Mesenchymal stem cell (in vitro differentiated cells and primary cell): ENCODE measurements at regions not wholly inside any gene's neighbourhood (a gene's known extent, or its start where the extent isn't known, plus 50 kb on each side); places are given as distances from the start of the nearest gene placed in this dataset.

ENCODE experiments used
- DNase-seq: peaks from one replicate; pipeline ENCODE4 v3.0.0-alpha.2; 2013
- H2AFZ ChIP-seq: one replicate; pipeline ENCODE4 v1.6.1; 2013; ENCODE audit warnings: low read depth, mild to moderate bottlenecking, control low read depth, inconsistent platforms, low read length, moderate library complexity
- H2AK5ac ChIP-seq: 2 replicates; pipeline ENCODE4 v1.6.1; 2013; ENCODE audit warnings: low read length, moderate library complexity, mild to moderate bottlenecking, inconsistent platforms; ENCODE audit not compliant: severe bottlenecking
- H2BK120ac ChIP-seq: one replicate; pipeline ENCODE4 v1.6.1; 2013; ENCODE audit warnings: low read depth, mild to moderate bottlenecking, inconsistent platforms, low read length, moderate library complexity
- H2BK12ac ChIP-seq, 2 experiments: one replicate each; pipeline ENCODE4 v1.6.1; 2013; ENCODE audit warnings: inconsistent platforms in 2 of 2, low read length in 2 of 2, mild to moderate bottlenecking in 2 of 2, moderate library complexity in 2 of 2, control low read depth in 1 of 2
- H2BK15ac ChIP-seq: one replicate; pipeline ENCODE4 v1.6.1; 2013; ENCODE audit warnings: mild to moderate bottlenecking, low read depth, inconsistent platforms; ENCODE audit not compliant: poor library complexity, severe bottlenecking
- H2BK5ac ChIP-seq: 2 replicates; pipeline ENCODE4 v1.6.1; 2013; ENCODE audit warnings: low read depth, mild to moderate bottlenecking, low read length, control low read depth, inconsistent platforms; ENCODE audit not compliant: poor library complexity, severe bottlenecking
- H3K14ac ChIP-seq, 2 experiments: one replicate each; pipeline ENCODE4 v1.6.1; 2013; ENCODE audit warnings: inconsistent platforms in 2 of 2, low read length in 2 of 2, control low read depth in 1 of 2, mild to moderate bottlenecking in 1 of 2, moderate library complexity in 1 of 2
- H3K18ac ChIP-seq, 2 experiments: one replicate each; pipeline ENCODE4 v1.6.1; 2013; ENCODE audit warnings: inconsistent platforms in 2 of 2, low read length in 2 of 2, control low read depth in 1 of 2, low read depth in 1 of 2, mild to moderate bottlenecking in 1 of 2
- H3K23ac ChIP-seq, 2 experiments: one replicate each; pipeline ENCODE4 v1.6.1; 2013; ENCODE audit warnings: inconsistent platforms in 2 of 2, low read length in 2 of 2, mild to moderate bottlenecking in 2 of 2, moderate library complexity in 2 of 2, control low read depth in 1 of 2
- H3K27ac ChIP-seq: 2 replicates; pipeline ENCODE4 v1.5.1; 2013; ENCODE audit warnings: mild to moderate bottlenecking, moderate library complexity, low read length, control low read depth, inconsistent platforms; ENCODE audit not compliant: poor library complexity, severe bottlenecking
- H3K27me3 ChIP-seq, 2 experiments: 2 replicates each; pipeline versions ENCODE4 v1.6.1 to v1.7.0; 2013; ENCODE audit warnings: low read length in 2 of 2, mild to moderate bottlenecking in 2 of 2, moderate library complexity in 2 of 2, control low read depth in 1 of 2, inconsistent platforms in 1 of 2; ENCODE audit not compliant: control insufficient read depth in 1 of 2, insufficient read depth in 1 of 2
- H3K36me3 ChIP-seq, 2 experiments: 2 replicates each; pipeline versions ENCODE4 v1.6.1 to v1.7.0; 2013; ENCODE audit warnings: low read length in 2 of 2, control low read depth in 1 of 2, inconsistent platforms in 1 of 2, low read depth in 1 of 2, mild to moderate bottlenecking in 1 of 2; ENCODE audit not compliant: insufficient read depth in 2 of 2, control insufficient read depth in 1 of 2
- H3K4ac ChIP-seq, 2 experiments: one replicate each; pipeline ENCODE4 v1.6.1; 2013; ENCODE audit warnings: inconsistent platforms in 2 of 2, low read length in 2 of 2, mild to moderate bottlenecking in 2 of 2, moderate library complexity in 2 of 2, control low read depth in 1 of 2, low read depth in 1 of 2
- H3K4me1 ChIP-seq: 2 replicates; pipeline ENCODE4 v1.6.1; 2013; ENCODE audit warnings: low read depth, low read length, control low read depth; ENCODE audit not compliant: control insufficient read depth, insufficient read depth
- H3K4me2 ChIP-seq: 2 replicates; pipeline ENCODE4 v1.6.1; 2013; ENCODE audit warnings: low read length, mild to moderate bottlenecking, inconsistent platforms; ENCODE audit not compliant: poor library complexity, severe bottlenecking
- H3K4me3 ChIP-seq, 2 experiments: 2 replicates each; pipeline versions ENCODE4 v1.5.1 to v1.7.0; 2013; ENCODE audit warnings: low read length in 2 of 2, mild to moderate bottlenecking in 2 of 2, control low read depth in 1 of 2, low read depth in 1 of 2; ENCODE audit not compliant: insufficient read depth in 1 of 2
- H3K79me1 ChIP-seq: replicated peaks from 2 replicates; pipeline ENCODE4 v1.6.1; 2013; ENCODE audit warnings: mild to moderate bottlenecking, control low read depth, low read length, inconsistent platforms; ENCODE audit not compliant: poor library complexity, severe bottlenecking
- H3K9ac ChIP-seq: 2 replicates; pipeline ENCODE4 v1.7.0; 2013; ENCODE audit warnings: mild to moderate bottlenecking, low read length, moderate library complexity
- H3K9me3 ChIP-seq: 2 replicates; pipeline ENCODE4 v1.7.0; 2013; ENCODE audit warnings: mild to moderate bottlenecking, low read length; ENCODE audit not compliant: control insufficient read depth
- H4K8ac ChIP-seq: one replicate; pipeline ENCODE4 v1.6.1; 2013; ENCODE audit warnings: inconsistent platforms, mild to moderate bottlenecking, low read length, moderate library complexity
- H4K91ac ChIP-seq: one replicate; pipeline ENCODE4 v1.6.1; 2013; ENCODE audit warnings: mild to moderate bottlenecking, low read length, inconsistent platforms
- WGBS: methylation state at CpG from one replicate; pipeline ENCODE4 v1.1.7; 2013; ENCODE audit warnings: mixed read lengths; 5-methylcytosine and 5-hydroxymethylcytosine counted together

GRCh38 chr1:82783044-82783443 is 982.3 kb downstream of the ADGRL2 start:
- Histone ChIP-seq H3K14ac (no peak overlapping the region), H2BK120ac (no peak overlapping the region), H3K27ac (no peak overlapping the region), H3K18ac (no peak overlapping the region), H3K4me1 (no peaks in the 10 kb centered on the region), H3K9me3 (no peaks in the 10 kb centered on the region), H2BK15ac (no peak overlapping the region), H3K4ac (no peak overlapping the region), H3K4me3 (no peak overlapping the region), H3K4me2 (no peak overlapping the region), H3K36me3 (no peaks in the 10 kb centered on the region), H3K9ac (no peak overlapping the region), H3K79me1 (no peaks in the 10 kb centered on the region), H2AK5ac (no peak overlapping the region), H2BK5ac (no peak overlapping the region), H3K23ac (no peak overlapping the region), H4K91ac (no peak overlapping the region), H2BK12ac (no peak overlapping the region), H2AFZ (no peak overlapping the region), H3K27me3 (no peaks in the 10 kb centered on the region), H4K8ac (no peak overlapping the region)
- WGBS, result 93% methylated on average over 2 of the region's 5 CpGs
- peak; percentile 13 for DNase-seq

- DNase-seq, result no peak
- Histone ChIP-seq H3K79me1 (no peaks in the 10 kb centered on the region), H3K4me3 (no peak overlapping the region), H2BK12ac (no peak overlapping the region), H3K9me3 (no peaks in the 10 kb centered on the region), H3K4me1 (no peaks in the 10 kb centered on the region), H4K91ac (no peak overlapping the region), H4K8ac (no peak overlapping the region), H2BK5ac (no peak overlapping the region), H3K27me3 (no peaks in the 10 kb centered on the region), H3K9ac (no peak overlapping the region), H3K27ac (no peak overlapping the region), H3K14ac (no peak overlapping the region), H3K4me2 (no peak overlapping the region), H3K23ac (no peak overlapping the region), H2AK5ac (no peak overlapping the region), H3K4ac (no peak overlapping the region), H2AFZ (no peak overlapping the region), H3K36me3 (no peaks in the 10 kb centered on the region), H2BK120ac (no peak overlapping the region), H3K18ac (no peak overlapping the region), H2BK15ac (no peak overlapping the region)
- WGBS, result 100% methylated on average over 2 of the region's 2 CpGs
Measured at GRCh38 chr1:82782599-82782998, 981.9 kb downstream of the ADGRL2 start.

GRCh38 chr1:82778612-82779011 is 977.9 kb downstream of the ADGRL2 start:
- Histone ChIP-seq H2BK5ac (no peak overlapping the region), H4K8ac (no peak overlapping the region), H3K14ac (no peak overlapping the region), H3K27me3 (no peaks in the 10 kb centered on the region), H3K9ac (no peak overlapping the region), H3K9me3 (no peaks in the 10 kb centered on the region), H3K27ac (no peak overlapping the region), H3K23ac (no peak overlapping the region), H2BK120ac (no peak overlapping the region), H3K36me3 (no peaks in the 10 kb centered on the region), H2AK5ac (no peak overlapping the region), H3K4me3 (no peak overlapping the region), H2BK12ac (no peak overlapping the region), H3K4me2 (no peak overlapping the region), H2AFZ (no peak overlapping the region), H4K91ac (no peak overlapping the region), H3K79me1 (no peaks in the 10 kb centered on the region), H3K4ac (no peak overlapping the region), H2BK15ac (no peak overlapping the region), H3K4me1 (no peaks in the 10 kb centered on the region), H3K18ac (no peak overlapping the region)
- WGBS, result 71% methylated on average over 2 of the region's 4 CpGs
- peak; percentile 13 for DNase-seq

- no peak overlapping the region for H2AFZ ChIP-seq
- H3K27me3 ChIP-seq, result no peaks in the 10 kb centered on the region
- H2AK5ac ChIP-seq, result no peak overlapping the region
- no peak overlapping the region for H3K4ac ChIP-seq
- H2BK120ac ChIP-seq, result no peak overlapping the region
- no peak overlapping the region for H2BK12ac ChIP-seq
- no peak overlapping the region for H4K8ac ChIP-seq
- H4K91ac ChIP-seq, result no peak overlapping the region
- DNase-seq, result no peak
- no peak overlapping the region for H3K9ac ChIP-seq
- no peak overlapping the region for H3K23ac ChIP-seq
- H3K9me3 ChIP-seq, result no peaks in the 10 kb centered on the region
- no peak overlapping the region for H2BK15ac ChIP-seq
- H3K4me1 ChIP-seq, result no peaks in the 10 kb centered on the region
- H3K36me3 ChIP-seq, result no peaks in the 10 kb centered on the region
- no peak overlapping the region for H3K4me3 ChIP-seq
- H3K18ac ChIP-seq, result no peak overlapping the region
- H3K14ac ChIP-seq, result no peak overlapping the region
- H3K79me1 ChIP-seq, result no peaks in the 10 kb centered on the region
- H3K27ac ChIP-seq, result no peak overlapping the region
- no peak overlapping the region for H2BK5ac ChIP-seq
- H3K4me2 ChIP-seq, result no peak overlapping the region
- WGBS, result 98% methylated on average over 12 of the region's 12 CpGs
Measured at GRCh38 chr1:82777240-82777639, 976.5 kb downstream of the ADGRL2 start.
